ENCODE measurements at regions not wholly inside any gene's neighbourhood (a gene's known extent, or its start where the extent isn't known, plus 50 kb on each side); places are given as distances from the start of the nearest gene placed in this dataset.

- DNase-seq: no peak
Observed at GRCh38 chr7:142353147-142354060, 95.5 kb upstream of the PRSS58 start.

GRCh38 chr7:142352543-142352942 lies 94.7 kb upstream of the PRSS58 start:
- DNase-seq: no peak

GRCh38 chr7:142351145-142351544 lies 93.3 kb upstream of the PRSS58 start:
- no peak for DNase-seq

GRCh38 chr7:142349670-142350405 lies 92.0 kb upstream of the PRSS58 start:
- DNase-seq: no peak

GRCh38 chr7:142348921-142349405 lies 91.1 kb upstream of the PRSS58 start:
- DNase-seq: no peak

- no peak for DNase-seq
Observed at GRCh38 chr7:142348100-142348499, 90.2 kb upstream of the PRSS58 start.

GRCh38 chr7:142347091-142347490 lies 89.2 kb upstream of the PRSS58 start:
- no peak for DNase-seq

GRCh38 chr7:142345811-142346210 lies 88.0 kb upstream of the PRSS58 start:
- no peak for DNase-seq

GRCh38 chr7:142338633-142339501 lies 81.0 kb upstream of the PRSS58 start:
- no peak for DNase-seq

- DNase-seq: no peak
Observed at GRCh38 chr7:142337054-142338001, 79.5 kb upstream of the PRSS58 start.

- DNase-seq: no peak
Observed at GRCh38 chr7:142334806-142335205, 76.9 kb upstream of the PRSS58 start.

GRCh38 chr7:142334236-142334635 lies 76.4 kb upstream of the PRSS58 start:
- DNase-seq: no peak

- DNase-seq: no peak
Observed at GRCh38 chr7:142332421-142332820, 74.6 kb upstream of the PRSS58 start.

GRCh38 chr7:142331941-142332340 lies 74.1 kb upstream of the PRSS58 start:
- no peak for DNase-seq

GRCh38 chr7:142329062-142329790 lies 71.4 kb upstream of the PRSS58 start:
- DNase-seq: no peak

GRCh38 chr7:142328551-142328950 lies 70.7 kb upstream of the PRSS58 start:
- DNase-seq: no peak

GRCh38 chr7:142327628-142328405 lies 70.0 kb upstream of the PRSS58 start:
- DNase-seq: no peak

- peak; percentile 49 to 60 for DNase-seq
Observed at GRCh38 chr7:142323706-142324105, 65.8 kb upstream of the PRSS58 start.

- DNase-seq: no peak
Observed at GRCh38 chr7:142321391-142321790, 63.5 kb upstream of the PRSS58 start.

- no peak for DNase-seq
Observed at GRCh38 chr7:142320883-142321282, 63.0 kb upstream of the PRSS58 start.

Measured in stimulated activated CD4-positive, alpha-beta T cell treated with anti-CD3 and anti-CD28 coated beads, Interleukin-2, amount 100 ng/mL, for 48 hours (primary cell).